ENCODE measurements at regions not wholly inside any gene's neighbourhood (a gene's known extent, or its start where the extent isn't known, plus 50 kb on each side); places are given as distances from the start of the nearest gene placed in this dataset.

- no peak for TF ChIP-seq POLR2A (IDR thresholded peaks at IDR 0.05)
- no peak for TF ChIP-seq CTCF (IDR thresholded peaks at IDR 0.05)
- no peak for TF ChIP-seq POLR2AphosphoS5 (IDR thresholded peaks at IDR 0.05)
- no peak for TF ChIP-seq EP300 (IDR thresholded peaks at IDR 0.05)
These were observed 98.8 kb downstream of the CARTPT start for GRCh38 chr5:71817891-71818290.
